GM12874 (cell line): ENCODE measurements at regions not wholly inside any gene's neighbourhood (a gene's known extent, or its start where the extent isn't known, plus 50 kb on each side); places are given as distances from the start of the nearest gene placed in this dataset.

Source experiments
- CTCF ChIP-seq: IDR thresholded peaks from 2 replicates; pipeline ENCODE4 v1.5.1; 2011; ENCODE audit warnings: low read depth, mild to moderate bottlenecking, control low read depth, low read length, moderate library complexity; ENCODE audit not compliant: insufficient read depth

GRCh38 chr7:71005109-71005508 is 126.8 kb upstream of the GALNT17 start:
- TF ChIP-seq CTCF = no peak

- no peak for TF ChIP-seq CTCF
These were observed 122.3 kb upstream of the GALNT17 start for GRCh38 chr7:71009636-71010035.

DNA sequence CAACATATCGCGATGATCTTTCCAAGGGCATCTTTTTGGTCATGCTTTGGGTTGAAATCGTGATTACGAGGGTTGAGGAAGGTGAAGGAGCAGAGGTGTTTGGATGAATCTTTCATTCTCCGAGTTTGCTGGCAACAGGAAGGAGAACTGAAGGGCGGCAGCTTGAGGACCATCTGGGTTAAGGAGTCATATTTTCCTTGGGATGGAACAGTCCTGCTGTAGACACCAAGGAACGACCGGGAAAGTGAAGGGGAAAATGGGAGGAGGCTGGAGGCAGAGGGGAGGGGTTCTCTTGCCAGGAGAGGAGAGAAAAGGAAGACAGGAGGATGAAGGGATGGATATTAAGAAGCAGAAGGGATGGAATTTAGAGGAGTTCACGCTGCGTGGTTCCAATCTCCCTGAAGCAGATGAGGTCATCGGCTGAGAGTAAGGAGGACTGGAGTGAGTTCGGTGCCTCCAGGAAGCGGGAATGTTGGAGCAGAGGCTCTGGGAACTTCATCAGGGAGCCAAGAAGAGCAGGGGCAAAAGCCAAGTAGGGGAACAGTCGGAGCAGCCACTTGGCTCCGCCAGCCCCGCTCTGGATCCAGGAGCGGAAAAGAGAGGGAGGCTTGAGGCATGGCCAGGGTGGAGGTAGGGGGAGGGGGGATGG is 116.6 kb upstream of the GALNT17 start:
- TF ChIP-seq CTCF = no peak

DNA sequence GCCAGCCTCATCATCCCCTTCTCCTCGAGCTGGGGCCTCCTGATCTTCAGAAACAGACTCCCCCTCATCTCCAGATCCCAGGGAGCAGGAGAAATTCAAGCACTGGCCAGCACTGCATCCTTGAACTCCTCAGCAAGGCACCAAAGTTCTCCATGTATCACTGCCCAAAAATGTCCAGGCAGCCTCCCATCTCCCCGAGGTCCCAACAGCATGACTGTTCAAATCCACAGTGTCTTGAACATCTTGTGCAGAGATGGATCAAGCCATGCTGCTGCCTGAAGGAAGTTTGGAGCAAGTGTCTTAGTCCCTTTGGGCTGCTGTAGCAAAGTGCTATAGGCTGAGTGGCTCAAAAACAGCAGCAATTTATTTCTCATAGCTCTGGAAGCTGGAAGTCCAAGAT is 115.5 kb upstream of the GALNT17 start:
- TF ChIP-seq CTCF = no peak

- no peak for TF ChIP-seq CTCF
These were observed 114.3 kb upstream of the GALNT17 start for GRCh38 chr7:71017602-71018001.

DNA sequence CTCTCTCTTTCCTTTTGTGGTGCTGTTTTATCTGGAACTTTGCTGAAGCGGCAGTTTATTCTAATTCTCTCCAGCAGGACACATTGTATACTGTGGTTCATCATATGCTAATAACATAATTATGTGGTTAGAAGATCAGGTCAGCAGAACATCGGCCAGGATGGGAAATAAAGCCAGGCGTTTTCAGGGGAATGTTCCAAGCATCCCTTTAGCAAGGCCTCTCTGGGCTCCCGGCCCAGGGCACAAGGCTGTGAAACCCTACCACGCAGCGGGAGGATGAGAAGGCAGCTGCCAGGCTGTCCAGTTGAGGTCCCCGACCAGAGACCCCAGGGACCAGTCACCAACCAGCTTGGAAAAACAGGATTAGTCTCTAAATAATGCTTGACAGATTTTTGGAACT is 112.2 kb upstream of the GALNT17 start:
- TF ChIP-seq CTCF = no peak

DNA sequence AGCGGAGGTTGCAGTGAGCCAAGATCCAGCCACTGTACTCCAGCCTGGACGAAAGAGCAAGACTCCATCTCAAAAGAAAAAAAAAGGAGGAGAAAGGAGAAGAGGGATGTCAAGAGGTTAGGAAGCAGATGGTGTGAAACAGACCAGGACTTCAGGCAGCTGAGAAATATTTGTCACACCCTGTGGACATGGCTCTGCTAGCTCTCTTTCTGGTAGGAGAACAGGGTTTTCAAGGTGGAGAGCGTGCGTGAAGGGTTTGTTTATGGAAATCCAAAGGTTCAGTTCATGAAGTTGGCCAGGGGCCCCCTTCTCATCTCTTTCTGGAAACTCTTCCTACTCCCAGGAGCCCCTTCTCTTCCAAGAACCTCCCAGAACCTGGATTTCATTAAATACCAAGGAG is 110.8 kb upstream of the GALNT17 start:
- no peak for TF ChIP-seq CTCF

- TF ChIP-seq CTCF = no peak
These were observed 105.3 kb upstream of the GALNT17 start for GRCh38 chr7:71026680-71027079.
